ENCODE measurements at regions not wholly inside any gene's neighbourhood (a gene's known extent, or its start where the extent isn't known, plus 50 kb on each side); places are given as distances from the start of the nearest gene placed in this dataset.
A peak's percentile ranks its signal among the peaks of the same experiment; 100 is the strongest.

DNA sequence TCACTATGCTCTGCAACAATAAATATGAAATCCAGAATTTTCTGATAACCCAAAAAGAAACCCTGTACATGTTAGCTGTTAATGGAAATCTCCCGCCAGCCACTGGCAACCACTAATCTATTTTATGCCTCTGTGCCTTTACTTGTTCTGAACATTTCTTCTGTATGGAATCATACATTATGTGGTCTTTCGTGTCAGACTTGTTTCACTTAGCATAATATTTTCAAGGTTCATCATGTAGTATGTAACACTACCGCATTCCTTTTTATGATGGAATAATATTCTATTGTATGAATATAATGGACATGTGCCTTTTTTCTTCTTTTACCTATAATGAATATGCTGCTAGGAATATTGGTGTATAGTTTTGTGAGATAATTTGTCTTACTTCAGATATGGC, 1123.3 kb downstream of the EFNB2 start:
- Histone ChIP-seq H3K27ac (no peak overlapping the region), H3K4me1 (no peaks in the 10 kb centered on the region), H3K4me3 (no peak overlapping the region), H3K9me3 (no peaks in the 10 kb centered on the region), H3K27me3 (no peaks in the 10 kb centered on the region), H3K36me3 (ENCODE audit: low read depth, missing control alignments) (no peaks in the 10 kb centered on the region)
- 91 to 96% methylated on average over 3 of the region's 3 CpGs for WGBS, 2 donors
- intact Hi-C loops (cut with DNase I; ENCODE audit: low total_unique reads) = no loop called here
- no peak for DNase-seq
- no peak for TF ChIP-seq POLR2A (IDR thresholded peaks at IDR 0.05)
- TF ChIP-seq, protein P1, sequence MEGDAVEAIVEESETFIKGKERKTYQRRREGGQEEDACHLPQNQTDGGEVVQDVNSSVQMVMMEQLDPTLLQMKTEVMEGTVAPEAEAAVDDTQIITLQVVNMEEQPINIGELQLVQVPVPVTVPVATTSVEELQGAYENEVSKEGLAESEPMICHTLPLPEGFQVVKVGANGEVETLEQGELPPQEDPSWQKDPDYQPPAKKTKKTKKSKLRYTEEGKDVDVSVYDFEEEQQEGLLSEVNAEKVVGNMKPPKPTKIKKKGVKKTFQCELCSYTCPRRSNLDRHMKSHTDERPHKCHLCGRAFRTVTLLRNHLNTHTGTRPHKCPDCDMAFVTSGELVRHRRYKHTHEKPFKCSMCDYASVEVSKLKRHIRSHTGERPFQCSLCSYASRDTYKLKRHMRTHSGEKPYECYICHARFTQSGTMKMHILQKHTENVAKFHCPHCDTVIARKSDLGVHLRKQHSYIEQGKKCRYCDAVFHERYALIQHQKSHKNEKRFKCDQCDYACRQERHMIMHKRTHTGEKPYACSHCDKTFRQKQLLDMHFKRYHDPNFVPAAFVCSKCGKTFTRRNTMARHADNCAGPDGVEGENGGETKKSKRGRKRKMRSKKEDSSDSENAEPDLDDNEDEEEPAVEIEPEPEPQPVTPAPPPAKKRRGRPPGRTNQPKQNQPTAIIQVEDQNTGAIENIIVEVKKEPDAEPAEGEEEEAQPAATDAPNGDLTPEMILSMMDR (IDR thresholded peaks at IDR 0.05) = no peak

DNA sequence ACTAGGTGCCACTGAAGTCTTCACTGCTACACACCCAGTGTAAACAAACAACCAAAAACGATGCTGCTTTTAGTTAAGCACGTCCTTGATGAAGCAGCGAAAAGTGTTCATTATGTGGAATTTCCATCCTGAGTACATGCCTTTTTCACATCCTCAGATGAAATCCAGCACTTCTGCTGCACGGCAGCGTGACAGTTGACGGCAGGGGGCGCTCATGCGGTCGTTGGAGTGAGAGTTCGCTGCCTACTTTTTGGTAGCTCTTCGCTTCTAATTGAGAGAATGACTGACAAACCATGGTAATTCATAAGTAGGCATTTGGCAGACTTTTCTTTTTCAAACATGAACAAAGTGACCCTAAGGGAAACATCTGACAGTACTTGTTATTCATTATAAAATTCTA, 1124.9 kb downstream of the EFNB2 start:
- no peak for TF ChIP-seq POLR2A (IDR thresholded peaks at IDR 0.05)
- TF ChIP-seq, protein P1 (IDR thresholded peaks at IDR 0.05) = peak in 2 of 3 experiments; percentile 48 to 74
- Histone ChIP-seq H3K9me3 (no peaks in the 10 kb centered on the region), H3K36me3 (ENCODE audit: low read depth, missing control alignments) (no peaks in the 10 kb centered on the region), H3K4me1 (no peaks in the 10 kb centered on the region), H3K27ac (no peak overlapping the region), H3K27me3 (no peaks in the 10 kb centered on the region), H3K4me3 (peak overlapping the region; percentile 29 to 46)
- DNase-seq = peak; percentile 86
- intact Hi-C loops (cut with DNase I; ENCODE audit: low total_unique reads) = no loop called here
- 16 to 24% methylated on average over 11 of the region's 11 CpGs for WGBS, 2 donors

- Histone ChIP-seq H3K36me3 (ENCODE audit: low read depth, missing control alignments) (no peaks in the 10 kb centered on the region), H3K4me3 (no peak overlapping the region), H3K9me3 (no peaks in the 10 kb centered on the region), H3K27me3 (no peaks in the 10 kb centered on the region), H3K4me1 (no peaks in the 10 kb centered on the region), H3K27ac (no peak overlapping the region)
- WGBS, 2 donors = 83 to 87% methylated on average over 3 of the region's 3 CpGs
- TF ChIP-seq, protein P1 (IDR thresholded peaks at IDR 0.05) = no peak
- no peak for TF ChIP-seq POLR2A (IDR thresholded peaks at IDR 0.05)
- intact Hi-C loops (cut with DNase I; ENCODE audit: low total_unique reads) = no loop called here
- no peak for DNase-seq
These were observed 1128.9 kb downstream of the EFNB2 start for GRCh38 chr13:105406551-105406950.

GRCh38 chr13:105403086-105403485, 1132.4 kb downstream of the EFNB2 start:
- no peak for DNase-seq
- H3K4me3 ChIP-seq = no peak overlapping the region
- H3K4me1 ChIP-seq = no peaks in the 10 kb centered on the region
- no peak overlapping the region for H3K27ac ChIP-seq
- no peaks in the 10 kb centered on the region for H3K9me3 ChIP-seq
- H3K36me3 ChIP-seq (ENCODE audit: low read depth, missing control alignments) = no peaks in the 10 kb centered on the region
- intact Hi-C loops (cut with DNase I; ENCODE audit: low total_unique reads) = no loop called here
- TF ChIP-seq, protein P1 (IDR thresholded peaks at IDR 0.05) = no peak
- TF ChIP-seq POLR2A (IDR thresholded peaks at IDR 0.05) = no peak
- no peaks in the 10 kb centered on the region for H3K27me3 ChIP-seq

GRCh38 chr13:105395041-105395440, 1140.4 kb downstream of the EFNB2 start:
- no peaks in the 10 kb centered on the region for H3K9me3 ChIP-seq
- no peaks in the 10 kb centered on the region for H3K4me1 ChIP-seq
- H3K27me3 ChIP-seq = no peaks in the 10 kb centered on the region
- H3K27ac ChIP-seq = no peak overlapping the region
- intact Hi-C loops (cut with DNase I; ENCODE audit: low total_unique reads) = no loop called here
- TF ChIP-seq, protein P1 (IDR thresholded peaks at IDR 0.05) = no peak
- TF ChIP-seq POLR2A (IDR thresholded peaks at IDR 0.05) = no peak
- H3K4me3 ChIP-seq = no peak overlapping the region
- no peak for DNase-seq
- no peaks in the 10 kb centered on the region for H3K36me3 ChIP-seq (ENCODE audit: low read depth, missing control alignments)
- 71 to 75% methylated on average over 1 of the region's 1 CpG for WGBS, 2 donors
